Large intestine (tissue), 3 donors: ENCODE measurements at regions not wholly inside any gene's neighbourhood (a gene's known extent, or its start where the extent isn't known, plus 50 kb on each side); places are given as distances from the start of the nearest gene placed in this dataset.

Experiments used
- DNase-seq, 2 donors: peaks; one replicate each; pipeline versions ENCODE4 v3.0.0 to v3.0.0-alpha.2; 2013
- H3K27ac ChIP-seq: one replicate; pipeline ENCODE4 v1.5.1; 2013; ENCODE audit warnings: low read length
- H3K27me3 ChIP-seq: 2 replicates; pipeline ENCODE4 v1.6.1; 2013; ENCODE audit warnings: low read length; ENCODE audit not compliant: control insufficient read depth, insufficient read depth
- H3K36me3 ChIP-seq: 2 replicates; pipeline ENCODE4 v1.6.1; 2013; ENCODE audit warnings: low read length; ENCODE audit not compliant: control insufficient read depth, insufficient read depth
- H3K4me1 ChIP-seq: one replicate; pipeline ENCODE4 v1.6.1; 2013; ENCODE audit warnings: low read length; ENCODE audit not compliant: control insufficient read depth, insufficient read depth
- H3K4me3 ChIP-seq: one replicate; pipeline ENCODE4 v1.5.1; 2013; ENCODE audit warnings: low read length
- H3K9me3 ChIP-seq: one replicate; pipeline ENCODE4 v1.6.1; 2013; ENCODE audit warnings: mild to moderate bottlenecking, low read depth, low read length, moderate library complexity; ENCODE audit not compliant: control insufficient read depth
- WGBS: methylation state at CpG from one replicate; pipeline ENCODE4 v1.1.5; 2013; ENCODE audit warnings: low lambda C conversion rate; ENCODE audit not compliant: insufficient coverage; 5-methylcytosine and 5-hydroxymethylcytosine counted together

- H3K9me3 ChIP-seq = no peaks in the 10 kb centered on the region
- no peak for DNase-seq
- H3K27me3 ChIP-seq = peaks cover 3% of the 10 kb centered on the region
- H3K27ac ChIP-seq = no peak overlapping the region
- 78% methylated on average over 2 of the region's 7 CpGs for WGBS
- H3K4me1 ChIP-seq = no peaks in the 10 kb centered on the region
- no peaks in the 10 kb centered on the region for H3K36me3 ChIP-seq
- H3K4me3 ChIP-seq = no peak overlapping the region
These were observed 72.4 kb downstream of the MATN1 start for GRCh38 chr1:30650968-30651320.

- WGBS = 55% methylated on average over 8 of the region's 13 CpGs
- DNase-seq = no peak
- no peaks in the 10 kb centered on the region for H3K36me3 ChIP-seq
- H3K27me3 ChIP-seq = peaks cover 3% of the 10 kb centered on the region
- no peaks in the 10 kb centered on the region for H3K9me3 ChIP-seq
- no peak overlapping the region for H3K4me3 ChIP-seq
- no peaks in the 10 kb centered on the region for H3K4me1 ChIP-seq
- H3K27ac ChIP-seq = no peak overlapping the region
These were observed 73.1 kb downstream of the MATN1 start for GRCh38 chr1:30650038-30650967.

- Histone ChIP-seq H3K27ac (no peak overlapping the region), H3K27me3 (peaks cover 3% of the 10 kb centered on the region), H3K36me3 (no peaks in the 10 kb centered on the region), H3K4me3 (no peak overlapping the region), H3K9me3 (no peaks in the 10 kb centered on the region), H3K4me1 (no peaks in the 10 kb centered on the region)
- no peak for DNase-seq
- 20% methylated on average over 1 of the region's 8 CpGs for WGBS
These were observed 73.9 kb downstream of the MATN1 start for GRCh38 chr1:30649321-30649991.

- peaks cover 5% of the 10 kb centered on the region for H3K27me3 ChIP-seq
- no CpG with 5 or more reads among the region's 9 CpGs for WGBS
- no peak for DNase-seq
- no peaks in the 10 kb centered on the region for H3K4me1 ChIP-seq
- H3K36me3 ChIP-seq = no peaks in the 10 kb centered on the region
- H3K4me3 ChIP-seq = no peak overlapping the region
- no peak overlapping the region for H3K27ac ChIP-seq
- H3K9me3 ChIP-seq = no peaks in the 10 kb centered on the region
These were observed 74.9 kb downstream of the MATN1 start for GRCh38 chr1:30648408-30649000.

- 80% methylated on average over 1 of the region's 3 CpGs for WGBS
- H3K4me1 ChIP-seq = no peaks in the 10 kb centered on the region
- H3K9me3 ChIP-seq = no peaks in the 10 kb centered on the region
- no peak overlapping the region for H3K4me3 ChIP-seq
- no peaks in the 10 kb centered on the region for H3K36me3 ChIP-seq
- H3K27me3 ChIP-seq = peaks cover 6% of the 10 kb centered on the region
- no peak overlapping the region for H3K27ac ChIP-seq
- no peak for DNase-seq
These were observed 77.6 kb downstream of the MATN1 start for GRCh38 chr1:30645807-30646206.

GRCh38 chr1:30642391-30643120, 80.8 kb downstream of the MATN1 start:
- WGBS = no CpG with 5 or more reads among the region's 22 CpGs
- Histone ChIP-seq H3K36me3 (no peaks in the 10 kb centered on the region), H3K27me3 (peaks cover 10% of the 10 kb centered on the region), H3K4me1 (no peaks in the 10 kb centered on the region), H3K4me3 (no peak overlapping the region), H3K9me3 (no peaks in the 10 kb centered on the region), H3K27ac (no peak overlapping the region)
- DNase-seq = no peak

- no peak for DNase-seq
- no peaks in the 10 kb centered on the region for H3K9me3 ChIP-seq
- H3K36me3 ChIP-seq = no peaks in the 10 kb centered on the region
- no peaks in the 10 kb centered on the region for H3K4me1 ChIP-seq
- no peak overlapping the region for H3K27ac ChIP-seq
- no CpG with 5 or more reads among the region's 13 CpGs for WGBS
- H3K27me3 ChIP-seq = peaks cover 10% of the 10 kb centered on the region
- H3K4me3 ChIP-seq = no peak overlapping the region
These were observed 81.6 kb downstream of the MATN1 start for GRCh38 chr1:30641572-30642353.

GRCh38 chr1:30639881-30640452, 83.4 kb downstream of the MATN1 start:
- Histone ChIP-seq H3K9me3 (no peaks in the 10 kb centered on the region), H3K4me3 (no peak overlapping the region), H3K36me3 (no peaks in the 10 kb centered on the region), H3K27ac (no peak overlapping the region), H3K4me1 (no peaks in the 10 kb centered on the region), H3K27me3 (peaks cover 12% of the 10 kb centered on the region)
- WGBS = no CpG with 5 or more reads among the region's 13 CpGs
- DNase-seq = no peak

GRCh38 chr1:30638811-30639210, 84.6 kb downstream of the MATN1 start:
- no peak for DNase-seq
- Histone ChIP-seq H3K27ac (no peak overlapping the region), H3K4me3 (no peak overlapping the region), H3K36me3 (no peaks in the 10 kb centered on the region), H3K4me1 (no peaks in the 10 kb centered on the region), H3K27me3 (peaks cover 12% of the 10 kb centered on the region), H3K9me3 (no peaks in the 10 kb centered on the region)
- WGBS = no CpG with 5 or more reads among the region's 5 CpGs
